ENCODE measurements at regions not wholly inside any gene's neighbourhood (a gene's known extent, or its start where the extent isn't known, plus 50 kb on each side); places are given as distances from the start of the nearest gene placed in this dataset.

GRCh38 chr1:200282497-200283122 lies 127.2 kb downstream of the ZNF281 start:
- Histone ChIP-seq H3K9ac (ENCODE audit: insufficient read length, low read depth) (no peak overlapping the region), H3K4me3 (ENCODE audit: insufficient read length, low read depth) (no peak overlapping the region), H3K36me3 (ENCODE audit: insufficient read depth, insufficient read length, low read length) (no peaks in the 10 kb centered on the region), H3K4me1 (ENCODE audit: insufficient read depth, insufficient read length) (no peaks in the 10 kb centered on the region), H3K27me3 (ENCODE audit: insufficient read depth, insufficient read length) (peaks cover 19% of the 10 kb centered on the region), H3K9me3 (ENCODE audit: insufficient read depth, low read length) (peaks cover 7% of the 10 kb centered on the region; the same call in 1 of the 2 replicates)
- no peak for DNase-seq (ENCODE audit: low read depth, low spot score)
- no peak for TF ChIP-seq SUZ12 (IDR thresholded peaks at IDR 0.05; ENCODE audit: extremely low read depth, insufficient read depth, insufficient read length)
- TF ChIP-seq ZNF274 (IDR thresholded peaks at IDR 0.05; ENCODE audit: low read depth, low read length): no peak
- TF ChIP-seq YY1 (IDR thresholded peaks at IDR 0.05; ENCODE audit: insufficient read depth, insufficient read length): no peak

DNA sequence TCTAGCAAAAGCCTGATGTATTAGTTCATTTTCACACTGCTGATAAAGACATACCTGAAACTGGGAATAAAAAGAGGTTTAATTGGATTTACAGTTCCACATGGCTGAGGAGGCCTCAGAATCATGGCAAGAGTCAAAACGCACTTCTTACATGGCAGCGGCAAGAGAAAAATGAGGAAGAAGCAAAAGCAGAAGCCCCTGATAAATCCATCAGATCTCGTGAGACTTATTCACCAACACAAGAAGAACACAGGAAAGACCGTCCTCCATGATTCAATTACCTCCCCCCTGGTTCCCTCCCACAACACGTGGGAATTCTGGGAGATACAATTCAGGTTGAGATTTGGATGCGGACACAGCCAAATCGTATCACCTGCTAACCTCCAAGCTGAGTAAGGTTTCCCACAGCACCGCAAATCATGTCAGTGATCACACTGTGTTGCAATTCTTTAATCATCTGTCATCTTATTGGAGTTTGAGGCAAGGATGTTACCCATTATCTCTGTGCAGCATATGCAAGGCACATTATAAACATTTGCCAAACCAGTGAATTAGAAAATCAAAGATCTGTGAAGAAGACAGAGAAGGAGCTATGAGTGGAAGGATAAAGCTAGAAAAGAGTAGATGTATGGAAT lies 128.5 kb downstream of the ZNF281 start:
- H3K4me3 ChIP-seq (ENCODE audit: insufficient read length, low read depth): no peak overlapping the region
- H3K9me3 ChIP-seq (ENCODE audit: insufficient read depth, low read length): peaks cover 7% of the 10 kb centered on the region; the same call in 1 of the 2 replicates
- peaks cover 7% of the 10 kb centered on the region for H3K27me3 ChIP-seq (ENCODE audit: insufficient read depth, insufficient read length)
- H3K36me3 ChIP-seq (ENCODE audit: insufficient read depth, insufficient read length, low read length): no peaks in the 10 kb centered on the region
- TF ChIP-seq SUZ12 (IDR thresholded peaks at IDR 0.05; ENCODE audit: extremely low read depth, insufficient read depth, insufficient read length) (no peak), YY1 (IDR thresholded peaks at IDR 0.05; ENCODE audit: insufficient read depth, insufficient read length) (no peak), ZNF274 (IDR thresholded peaks at IDR 0.05; ENCODE audit: low read depth, low read length) (no peak)
- no peaks in the 10 kb centered on the region for H3K4me1 ChIP-seq (ENCODE audit: insufficient read depth, insufficient read length)
- H3K9ac ChIP-seq (ENCODE audit: insufficient read length, low read depth): no peak overlapping the region
- no peak for DNase-seq (ENCODE audit: low read depth, low spot score)

DNA sequence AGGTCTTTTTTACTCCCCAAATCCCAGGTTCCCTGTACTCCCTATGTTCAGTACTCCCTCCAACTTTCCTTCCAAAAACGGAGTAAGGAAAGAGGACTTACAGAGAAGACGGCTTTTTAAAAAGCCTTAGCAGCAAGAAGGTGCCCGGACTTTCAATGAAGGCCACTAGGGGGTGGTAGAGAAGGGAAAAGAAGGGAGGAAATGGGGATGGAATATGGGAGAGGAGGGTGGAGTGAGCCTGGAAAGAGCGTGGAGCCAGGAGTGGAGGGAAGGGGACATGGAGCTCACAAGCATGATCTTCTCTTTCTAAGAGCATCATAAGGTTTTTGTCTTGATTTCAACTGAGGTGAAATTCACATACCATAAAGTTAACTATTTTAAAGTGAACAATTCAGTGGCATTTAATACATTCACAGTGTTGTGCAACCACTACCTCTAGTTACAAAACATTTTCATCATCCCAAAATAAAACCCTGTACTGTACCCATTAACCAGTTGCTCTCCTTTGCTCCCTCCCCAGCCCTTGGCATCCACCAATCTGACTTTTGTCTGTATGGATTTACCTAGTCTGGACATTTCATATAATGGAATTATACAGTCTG lies 129.9 kb downstream of the ZNF281 start:
- Histone ChIP-seq H3K9me3 (ENCODE audit: insufficient read depth, low read length) (peaks cover 7% of the 10 kb centered on the region; the same call in 1 of the 2 replicates), H3K9ac (ENCODE audit: insufficient read length, low read depth) (no peak overlapping the region), H3K4me1 (ENCODE audit: insufficient read depth, insufficient read length) (no peaks in the 10 kb centered on the region), H3K27me3 (ENCODE audit: insufficient read depth, insufficient read length) (no peaks in the 10 kb centered on the region), H3K36me3 (ENCODE audit: insufficient read depth, insufficient read length, low read length) (no peaks in the 10 kb centered on the region), H3K4me3 (ENCODE audit: insufficient read length, low read depth) (no peak overlapping the region)
- TF ChIP-seq YY1 (IDR thresholded peaks at IDR 0.05; ENCODE audit: insufficient read depth, insufficient read length): no peak
- peak; percentile 82 for DNase-seq (ENCODE audit: low read depth, low spot score)

DNA sequence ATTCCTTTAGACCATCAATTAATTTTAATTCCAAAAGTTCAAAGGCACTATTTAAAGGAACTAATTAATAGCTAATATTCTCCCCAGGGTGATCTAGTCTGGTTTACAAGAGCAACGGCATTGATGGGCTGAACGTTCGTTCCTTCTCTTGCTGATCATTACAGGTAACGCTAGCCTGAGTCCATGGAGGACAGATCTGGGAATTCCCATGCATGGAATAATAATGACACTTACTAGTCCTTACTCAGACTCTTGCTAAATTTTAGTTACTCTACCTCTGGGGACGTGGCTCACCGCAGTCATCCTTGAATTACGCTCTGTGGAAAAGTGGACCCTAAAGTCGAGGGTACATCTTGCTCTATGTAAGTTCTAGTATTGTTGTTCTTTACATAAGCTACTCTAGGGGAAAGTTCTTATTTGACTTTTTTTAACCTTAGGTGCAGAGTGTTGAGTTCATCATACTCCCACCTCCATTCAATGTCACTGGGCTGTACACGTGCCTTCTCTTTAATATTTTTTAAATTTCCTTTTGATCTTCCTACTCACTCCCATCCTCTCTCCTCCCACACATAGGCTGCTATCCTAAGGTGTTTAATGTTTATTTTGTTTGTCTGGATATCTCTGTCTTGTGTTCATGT lies 133.9 kb downstream of the ZNF281 start:
- TF ChIP-seq ZNF274 (IDR thresholded peaks at IDR 0.05; ENCODE audit: low read depth, low read length): no peak
- no peak for TF ChIP-seq SUZ12 (IDR thresholded peaks at IDR 0.05; ENCODE audit: extremely low read depth, insufficient read depth, insufficient read length)
- TF ChIP-seq YY1 (IDR thresholded peaks at IDR 0.05; ENCODE audit: insufficient read depth, insufficient read length): no peak
- DNase-seq (ENCODE audit: low read depth, low spot score): no peak
- Histone ChIP-seq H3K4me1 (ENCODE audit: insufficient read depth, insufficient read length) (no peaks in the 10 kb centered on the region), H3K36me3 (ENCODE audit: insufficient read depth, insufficient read length, low read length) (no peaks in the 10 kb centered on the region), H3K27me3 (ENCODE audit: insufficient read depth, insufficient read length) (no peaks in the 10 kb centered on the region), H3K4me3 (ENCODE audit: insufficient read length, low read depth) (no peak overlapping the region), H3K9me3 (ENCODE audit: insufficient read depth, low read length) (peaks cover 7% of the 10 kb centered on the region; the same call in 1 of the 2 replicates), H3K9ac (ENCODE audit: insufficient read length, low read depth) (no peak overlapping the region)

DNA sequence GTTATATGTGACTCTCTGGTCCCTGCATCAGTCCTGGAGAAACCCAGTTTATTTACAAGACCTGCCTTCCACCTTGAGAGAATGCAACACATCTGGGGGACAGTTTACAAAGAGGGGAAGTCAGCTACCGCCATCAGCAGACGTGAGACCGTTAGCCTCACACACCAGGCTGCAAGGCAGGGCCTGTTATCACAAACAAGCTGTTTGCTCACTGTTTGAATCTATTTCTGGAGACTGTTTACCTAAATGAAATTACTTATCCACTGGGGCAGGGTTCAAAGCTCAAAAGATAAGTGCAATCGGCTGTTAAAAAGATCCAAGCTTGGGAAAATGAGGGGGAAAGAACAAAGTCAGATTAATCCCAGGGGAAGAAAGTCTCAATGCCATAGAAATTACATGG lies 134.4 kb downstream of the ZNF281 start:
- Histone ChIP-seq H3K36me3 (ENCODE audit: insufficient read depth, insufficient read length, low read length) (no peaks in the 10 kb centered on the region), H3K9me3 (ENCODE audit: insufficient read depth, low read length) (peaks cover 3% of the 10 kb centered on the region; the same call in 1 of the 2 replicates), H3K9ac (ENCODE audit: insufficient read length, low read depth) (no peak overlapping the region), H3K27me3 (ENCODE audit: insufficient read depth, insufficient read length) (no peaks in the 10 kb centered on the region), H3K4me3 (ENCODE audit: insufficient read length, low read depth) (no peak overlapping the region), H3K4me1 (ENCODE audit: insufficient read depth, insufficient read length) (no peaks in the 10 kb centered on the region)
- no peak for TF ChIP-seq ZNF274 (IDR thresholded peaks at IDR 0.05; ENCODE audit: low read depth, low read length)
- TF ChIP-seq SUZ12 (IDR thresholded peaks at IDR 0.05; ENCODE audit: extremely low read depth, insufficient read depth, insufficient read length): no peak
- TF ChIP-seq YY1 (IDR thresholded peaks at IDR 0.05; ENCODE audit: insufficient read depth, insufficient read length): no peak
- no peak for DNase-seq (ENCODE audit: low read depth, low spot score)

GRCh38 chr1:200274116-200274515 lies 135.7 kb downstream of the ZNF281 start:
- H3K9me3 ChIP-seq (ENCODE audit: insufficient read depth, low read length): no peaks in the 10 kb centered on the region
- no peak overlapping the region for H3K4me3 ChIP-seq (ENCODE audit: insufficient read length, low read depth)
- H3K4me1 ChIP-seq (ENCODE audit: insufficient read depth, insufficient read length): no peaks in the 10 kb centered on the region
- no peak for DNase-seq (ENCODE audit: low read depth, low spot score)
- TF ChIP-seq YY1 (IDR thresholded peaks at IDR 0.05; ENCODE audit: insufficient read depth, insufficient read length): no peak
- TF ChIP-seq ZNF274 (IDR thresholded peaks at IDR 0.05; ENCODE audit: low read depth, low read length): no peak
- TF ChIP-seq SUZ12 (IDR thresholded peaks at IDR 0.05; ENCODE audit: extremely low read depth, insufficient read depth, insufficient read length): no peak
- H3K36me3 ChIP-seq (ENCODE audit: insufficient read depth, insufficient read length, low read length): no peaks in the 10 kb centered on the region
- H3K9ac ChIP-seq (ENCODE audit: insufficient read length, low read depth): no peak overlapping the region
- no peaks in the 10 kb centered on the region for H3K27me3 ChIP-seq (ENCODE audit: insufficient read depth, insufficient read length)

DNA sequence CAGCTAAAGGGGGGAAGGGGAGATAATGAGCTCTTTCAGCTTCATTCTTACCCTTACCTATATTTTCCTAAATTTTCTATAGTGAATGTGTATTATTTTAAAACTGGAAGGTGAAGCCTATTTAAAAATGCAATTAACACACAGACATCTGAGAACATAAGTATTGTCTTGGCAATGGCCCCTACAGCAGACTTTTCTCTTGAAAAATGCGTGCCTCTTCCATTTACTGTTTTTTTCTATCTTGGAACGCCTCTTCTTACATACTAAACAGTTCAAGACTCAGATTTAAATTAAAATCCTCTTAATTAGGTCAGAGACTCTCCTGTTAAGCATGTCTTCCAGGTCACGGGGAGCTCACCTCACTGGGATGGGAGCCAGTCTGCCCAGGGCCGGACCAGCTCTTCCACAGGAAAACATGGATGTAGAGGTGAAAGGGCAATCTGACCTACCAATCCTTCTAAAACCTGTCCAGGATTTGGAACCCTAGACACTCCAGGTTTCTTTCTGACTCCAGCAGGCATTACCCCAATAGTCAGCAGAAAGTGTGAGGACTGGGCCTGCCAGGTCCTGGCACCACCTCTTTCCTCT lies 137.3 kb downstream of the ZNF281 start:
- Histone ChIP-seq H3K36me3 (ENCODE audit: insufficient read depth, insufficient read length, low read length) (no peaks in the 10 kb centered on the region), H3K9ac (ENCODE audit: insufficient read length, low read depth) (no peak overlapping the region), H3K4me3 (ENCODE audit: insufficient read length, low read depth) (no peak overlapping the region), H3K4me1 (ENCODE audit: insufficient read depth, insufficient read length) (no peaks in the 10 kb centered on the region), H3K9me3 (ENCODE audit: insufficient read depth, low read length) (no peaks in the 10 kb centered on the region), H3K27me3 (ENCODE audit: insufficient read depth, insufficient read length) (no peaks in the 10 kb centered on the region)
- TF ChIP-seq SUZ12 (IDR thresholded peaks at IDR 0.05; ENCODE audit: extremely low read depth, insufficient read depth, insufficient read length): no peak
- no peak for TF ChIP-seq ZNF274 (IDR thresholded peaks at IDR 0.05; ENCODE audit: low read depth, low read length)
- TF ChIP-seq YY1 (IDR thresholded peaks at IDR 0.05; ENCODE audit: insufficient read depth, insufficient read length): no peak
- no peak for DNase-seq (ENCODE audit: low read depth, low spot score)
